ENCODE measurements at regions not wholly inside any gene's neighbourhood (a gene's known extent, or its start where the extent isn't known, plus 50 kb on each side); places are given as distances from the start of the nearest gene placed in this dataset.

DNA sequence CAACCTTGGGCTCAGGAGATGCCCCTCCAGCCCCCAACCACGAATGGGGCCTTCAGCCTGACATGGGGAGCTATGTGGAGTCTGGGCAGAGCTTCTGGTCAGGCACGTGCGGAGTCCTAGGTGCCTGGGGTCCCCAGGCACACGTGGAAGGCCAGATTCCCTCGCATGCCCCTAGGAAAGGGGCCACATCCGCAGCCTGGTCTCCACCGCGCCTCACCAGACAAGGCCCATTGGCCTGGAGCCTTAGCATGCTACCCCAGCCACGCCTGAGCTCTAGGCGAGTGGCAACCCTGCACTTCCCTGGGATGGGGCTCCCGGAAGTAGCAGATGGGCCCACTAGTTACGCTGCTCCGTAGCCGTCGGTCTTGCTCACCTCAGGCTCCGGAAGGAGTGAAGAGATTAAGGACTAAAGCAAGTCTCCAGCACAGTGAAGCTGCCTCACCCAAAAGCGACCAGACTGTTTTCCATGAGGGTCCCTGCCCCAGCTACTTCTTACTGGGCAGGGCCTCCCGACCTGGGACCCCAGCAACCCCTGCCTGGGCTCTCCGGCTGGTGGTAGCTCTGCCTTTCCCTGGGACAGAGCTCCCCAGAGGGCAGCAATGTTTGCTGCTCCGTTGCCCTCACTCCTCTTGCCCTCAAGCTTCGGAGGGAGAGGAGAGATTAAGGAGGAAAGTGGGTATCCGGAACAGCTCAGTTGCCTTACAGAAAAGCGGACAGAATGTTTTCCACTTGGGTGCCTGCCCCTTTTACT, 93.2 kb upstream of the IMPG1 start (continued):
- no peak for TF ChIP-seq ZNF165 (CRISPR knock-in tag; IDR thresholded peaks at IDR 0.05; ENCODE audit: borderline replicate concordance)
- no peak for TF ChIP-seq THRB (CRISPR knock-in tag; conservative IDR thresholded peaks at IDR 0.05)
- no peak for TF ChIP-seq CEBPG (CRISPR knock-in tag; IDR thresholded peaks at IDR 0.05)
- no peak for TF ChIP-seq CEBPG (tag; conservative IDR thresholded peaks at IDR 0.05 in 1 of 2, IDR thresholded peaks at IDR 0.05 in 1 of 2)
- TF ChIP-seq, protein P1, sequence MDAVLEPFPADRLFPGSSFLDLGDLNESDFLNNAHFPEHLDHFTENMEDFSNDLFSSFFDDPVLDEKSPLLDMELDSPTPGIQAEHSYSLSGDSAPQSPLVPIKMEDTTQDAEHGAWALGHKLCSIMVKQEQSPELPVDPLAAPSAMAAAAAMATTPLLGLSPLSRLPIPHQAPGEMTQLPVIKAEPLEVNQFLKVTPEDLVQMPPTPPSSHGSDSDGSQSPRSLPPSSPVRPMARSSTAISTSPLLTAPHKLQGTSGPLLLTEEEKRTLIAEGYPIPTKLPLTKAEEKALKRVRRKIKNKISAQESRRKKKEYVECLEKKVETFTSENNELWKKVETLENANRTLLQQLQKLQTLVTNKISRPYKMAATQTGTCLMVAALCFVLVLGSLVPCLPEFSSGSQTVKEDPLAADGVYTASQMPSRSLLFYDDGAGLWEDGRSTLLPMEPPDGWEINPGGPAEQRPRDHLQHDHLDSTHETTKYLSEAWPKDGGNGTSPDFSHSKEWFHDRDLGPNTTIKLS (IDR thresholded peaks at IDR 0.05; ENCODE audit: borderline replicate concordance, low read depth): no peak
- TF ChIP-seq ARID2 (IDR thresholded peaks at IDR 0.05): no peak

DNA sequence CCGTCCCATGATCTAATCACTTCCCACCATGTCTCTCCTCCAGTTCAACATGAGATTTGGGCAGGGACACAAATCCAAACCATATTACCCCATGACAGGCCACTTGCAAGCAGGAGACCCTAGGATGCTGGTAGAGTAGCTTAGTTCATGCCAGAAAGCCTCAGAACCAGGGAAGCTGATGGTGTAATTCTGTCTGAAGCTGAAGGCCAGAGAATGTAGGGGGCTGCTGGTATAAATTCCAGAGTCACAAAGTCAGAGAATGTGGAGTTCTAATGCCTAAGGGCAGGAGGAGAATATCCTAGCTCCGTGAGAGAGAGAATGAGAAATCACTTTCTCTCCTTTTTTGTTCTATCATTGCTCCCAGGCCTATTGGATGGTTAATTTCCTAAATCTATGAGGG, 90.3 kb upstream of the IMPG1 start:
- in situ Hi-C loops (cut with MboI): no loop called here
- TF ChIP-seq TCF3 (CRISPR knock-in tag; IDR thresholded peaks at IDR 0.05) (no peak), SNRNP70 (optimal IDR thresholded peaks at IDR 0.05; ENCODE audit: low read depth, low read length) (no peak), EHMT2 (IDR thresholded peaks at IDR 0.05) (no peak), MED1 (CRISPR knock-in tag; IDR thresholded peaks at IDR 0.05; ENCODE audit: borderline replicate concordance) (no peak), ZNF431 (CRISPR knock-in tag; IDR thresholded peaks at IDR 0.05) (no peak), PREB (CRISPR knock-in tag; IDR thresholded peaks at IDR 0.05) (no peak), POLR3G (IDR thresholded peaks at IDR 0.05; ENCODE audit: extremely low read depth, insufficient read length, insufficient replicate concordance) (no peak), ZNF316 (IDR thresholded peaks at IDR 0.05) (no peak), HCFC1 (IDR thresholded peaks at IDR 0.05; ENCODE audit: low read depth, low read length) (no peak), MAX (CRISPR knock-in tag; IDR thresholded peaks at IDR 0.05) (no peak)
- TF ChIP-seq, protein P2, sequence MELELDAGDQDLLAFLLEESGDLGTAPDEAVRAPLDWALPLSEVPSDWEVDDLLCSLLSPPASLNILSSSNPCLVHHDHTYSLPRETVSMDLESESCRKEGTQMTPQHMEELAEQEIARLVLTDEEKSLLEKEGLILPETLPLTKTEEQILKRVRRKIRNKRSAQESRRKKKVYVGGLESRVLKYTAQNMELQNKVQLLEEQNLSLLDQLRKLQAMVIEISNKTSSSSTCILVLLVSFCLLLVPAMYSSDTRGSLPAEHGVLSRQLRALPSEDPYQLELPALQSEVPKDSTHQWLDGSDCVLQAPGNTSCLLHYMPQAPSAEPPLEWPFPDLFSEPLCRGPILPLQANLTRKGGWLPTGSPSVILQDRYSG (tag; conservative IDR thresholded peaks at IDR 0.05; ENCODE audit: low read depth): no peak

More for the DNA sequence above, 90.3 kb upstream of the IMPG1 start:
- no peak overlapping the region for H2AFZ ChIP-seq (ENCODE audit: low read depth, low read length)
- ChIA-PET POLR2A (no interaction called here), CTCF (ENCODE audit: low intra/inter-chr PET ratio) (no interaction called here)
- no peaks in the 10 kb centered on the region for H3K36me3 ChIP-seq (ENCODE audit: control insufficient read depth, insufficient read depth, low read length)
- WGBS (ENCODE audit: insufficient coverage, low coverage, missing lambda C conversion rate): 0% methylated on average over 2 of the region's 2 CpGs
- no peak for DNase-seq (ENCODE audit: extremely low read depth in 1 of 4, low spot score in 3 of 4)
- no TSS peak for BruUV-seq (replicated peaks)
- H3K9me1 ChIP-seq (ENCODE audit: control insufficient read depth, insufficient read depth, low read length): no peaks in the 10 kb centered on the region
- H3K79me2 ChIP-seq (ENCODE audit: control insufficient read depth, insufficient read depth, low read length): no peaks in the 10 kb centered on the region
- no peak overlapping the region for H3K27ac ChIP-seq (ENCODE audit: extremely low read depth, low read depth, low read length)
- no peak for ATAC-seq
- H3K9me3 ChIP-seq (replicated peaks; ENCODE audit: control insufficient read depth, insufficient read depth, low read depth, low read length): peaks cover 2% of the 10 kb centered on the region; the same call in 1 of the 2 replicates
- H4K20me1 ChIP-seq (replicated peaks; ENCODE audit: control insufficient read depth, insufficient read depth, low read length): no peaks in the 10 kb centered on the region
- intact Hi-C loops (cut with micrococcal nuclease): no loop called here
- H3K4me2 ChIP-seq (ENCODE audit: insufficient read depth, low read length): no peak overlapping the region
- FAIRE-seq: no peak
- H3K9ac ChIP-seq (ENCODE audit: insufficient read depth in 1 of 2, low read depth in 2 of 2, low read length in 2 of 2): no peak overlapping the region
- no peaks in the 10 kb centered on the region for H3K27me3 ChIP-seq (ENCODE audit: control insufficient read depth in 2 of 2, insufficient read depth in 2 of 2, low read length in 2 of 2)
- no peaks in the 10 kb centered on the region for H3K4me1 ChIP-seq (replicated peaks in 1 of 2; ENCODE audit: control insufficient read depth in 2 of 2, insufficient read depth in 2 of 2, low read length in 2 of 2)
- no peak overlapping the region for H3K4me3 ChIP-seq

Data from K562 (cell line).